Lung (tissue), 9 donors: ENCODE measurements at regions not wholly inside any gene's neighbourhood (a gene's known extent, or its start where the extent isn't known, plus 50 kb on each side); places are given as distances from the start of the nearest gene placed in this dataset.
"Not testable (repeated sequence)": the region's sequence is repeated elsewhere in the genome, so short reads cannot be mapped to it uniquely, and the experiment has no call there.

Source experiments
- ATAC-seq: fragments of 200-7000 bp; cut with Tn5 transposase; one replicate; pipeline ENCODE4 v1.9.1; 2020; ENCODE audit warnings: moderate number of reproducible peaks; ENCODE audit not compliant: insufficient read depth, low FRiP score
- DNase-seq, 3 donors: peaks; one replicate each; pipeline ENCODE4 v3.0.0-alpha.2; 2013 to 2017
- H3K27ac ChIP-seq, 2 donors: one replicate each; pipeline ENCODE4 v1.5.1; 2013; ENCODE audit warnings: mild to moderate bottlenecking in 2 of 2, moderate library complexity in 2 of 2, control low read depth in 1 of 2, inconsistent platforms in 1 of 2, low read depth in 1 of 2, low read length in 1 of 2
- H3K27me3 ChIP-seq, 3 donors: one replicate each; pipeline ENCODE4 v1.5.1; 2013; ENCODE audit warnings: low read length in 2 of 3; ENCODE audit not compliant: control insufficient read depth in 3 of 3, insufficient read depth in 3 of 3
- H3K36me3 ChIP-seq, 4 donors: one replicate each; pipeline ENCODE4 v1.5.1; 2013; ENCODE audit warnings: low read length in 4 of 4, mild to moderate bottlenecking in 1 of 4, moderate library complexity in 1 of 4; ENCODE audit not compliant: control insufficient read depth in 4 of 4, insufficient read depth in 4 of 4
- H3K4me1 ChIP-seq, 5 donors: one replicate each; pipeline ENCODE4 v1.5.1; 2013; ENCODE audit warnings: low read length in 5 of 5, mild to moderate bottlenecking in 2 of 5, moderate library complexity in 1 of 5; ENCODE audit not compliant: control insufficient read depth in 5 of 5, insufficient read depth in 5 of 5
- H3K4me3 ChIP-seq: one replicate; pipeline ENCODE4 v1.5.1; 2013; ENCODE audit warnings: mild to moderate bottlenecking, control low read depth, moderate library complexity
- H3K9ac ChIP-seq, 2 donors: one replicate each; pipeline ENCODE4 v1.5.1; 2013; ENCODE audit warnings: low read length in 2 of 2, control low read depth in 1 of 2; ENCODE audit not compliant: insufficient read depth in 1 of 2
- H3K9me3 ChIP-seq, 4 donors: one replicate each; pipeline ENCODE4 v1.5.1; 2013; ENCODE audit warnings: low read length in 3 of 4, mild to moderate bottlenecking in 1 of 4, moderate library complexity in 1 of 4; ENCODE audit not compliant: control insufficient read depth in 4 of 4, insufficient read depth in 3 of 4
- WGBS, 2 donors: extraction: QIAGEN DNeasy Blood & Tissue Kit; methylation state at CpG; one replicate each; pipeline ENCODE4 v1.1.7; 2013; 5-methylcytosine and 5-hydroxymethylcytosine counted together
- donor health status: Bipolar disorder and iron deficiency.
- donor health status: healthy.
- donor health status: DM: yes; HTN: yes; CAD: no.

DNA sequence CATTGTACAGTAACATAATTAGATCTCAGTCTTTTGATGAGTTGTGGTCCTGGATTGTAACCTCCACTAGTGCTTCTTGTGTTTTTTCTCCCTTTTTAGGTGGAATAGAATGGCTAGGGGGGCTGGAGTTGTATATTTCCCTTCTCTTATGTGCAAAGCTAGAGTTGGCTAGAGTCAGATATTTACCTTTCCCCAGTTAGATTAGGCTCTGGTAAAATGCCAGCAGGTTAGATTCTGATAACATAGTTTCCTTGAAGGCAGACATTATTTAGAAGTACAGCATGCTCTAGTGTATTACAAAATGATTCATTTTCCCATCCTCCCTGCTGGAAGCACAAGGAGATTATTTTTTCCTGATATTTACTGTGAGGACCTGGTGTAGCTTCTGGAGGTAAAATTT is 618.1 kb downstream of the NAP1L3 start:
- H3K36me3 ChIP-seq, H3K4me1 ChIP-seq, DNase-seq, H3K9ac ChIP-seq, ATAC-seq, H3K27me3 ChIP-seq, H3K4me3 ChIP-seq, H3K27ac ChIP-seq, H3K9me3 ChIP-seq: not testable (repeated sequence)

- not testable (repeated sequence) for H3K27ac ChIP-seq, H3K27me3 ChIP-seq, H3K4me1 ChIP-seq, H3K9ac ChIP-seq, ATAC-seq, H3K9me3 ChIP-seq, H3K4me3 ChIP-seq, H3K36me3 ChIP-seq
- 69 to 83% methylated on average over 2 of the region's 2 CpGs for WGBS, 2 donors
- peak in 1 of 3 donors; percentile 0 for DNase-seq
These were observed 653.5 kb downstream of the NAP1L3 start for GRCh38 chrX:93019841-93020240.

DNA sequence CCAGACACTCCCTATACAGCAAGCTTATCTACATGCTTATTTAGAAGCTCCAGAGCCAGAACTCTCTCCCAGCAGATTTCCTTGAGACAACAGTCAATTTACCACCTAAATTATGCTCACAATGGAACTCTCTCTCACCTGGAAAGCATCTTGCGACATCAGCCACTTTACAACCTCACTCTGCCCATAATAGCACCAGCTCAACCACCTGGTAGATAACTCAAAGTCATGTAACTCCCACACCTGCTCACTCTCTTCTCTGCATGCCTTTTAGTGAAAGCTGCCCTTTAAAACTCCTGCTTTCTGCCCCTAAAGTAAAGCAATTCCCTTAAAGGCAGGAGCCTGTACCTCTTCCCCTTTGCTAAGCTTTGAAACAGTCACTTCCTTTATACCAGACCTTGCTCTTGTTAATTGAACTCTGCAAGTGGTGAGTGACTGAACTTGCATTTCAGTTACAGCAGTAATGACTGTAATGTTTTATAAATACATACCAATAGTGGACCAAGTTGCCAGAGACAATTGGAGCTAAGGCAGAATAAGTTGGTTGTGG is 658.8 kb downstream of the NAP1L3 start:
- not testable (repeated sequence) for H3K9me3 ChIP-seq, H3K27me3 ChIP-seq, H3K4me1 ChIP-seq, ATAC-seq, DNase-seq, H3K27ac ChIP-seq, H3K4me3 ChIP-seq, H3K36me3 ChIP-seq, H3K9ac ChIP-seq
- 30 to 75% methylated on average over 1 of the region's 1 CpG for WGBS, 2 donors
